ENCODE measurements at regions not wholly inside any gene's neighbourhood (a gene's known extent, or its start where the extent isn't known, plus 50 kb on each side); places are given as distances from the start of the nearest gene placed in this dataset.

GRCh38 chr1:208864366-208864965 is 620.3 kb upstream of the PLXNA2 start:
- Mint-ChIP-seq H3K36me3 (ENCODE audit: low read depth) (no peaks in the 10 kb centered on the region; the same call in 1 of the 2 replicates), H3K9me3 (peaks cover 38% of the 10 kb centered on the region), H3K4me3 (no peak overlapping the region), H3K27me3 (ENCODE audit: insufficient read depth) (no peaks in the 10 kb centered on the region), H3K27ac (no peak overlapping the region), H3K4me1 (ENCODE audit: low read depth) (no peaks in the 10 kb centered on the region)
- DNase-seq, result no peak
- no peak for TF ChIP-seq CTCF (IDR thresholded peaks at IDR 0.05)

GRCh38 chr1:208866386-208866955 is 622.3 kb upstream of the PLXNA2 start:
- DNase-seq, result no peak
- peaks cover 34% of the 10 kb centered on the region for H3K9me3 Mint-ChIP-seq
- H3K4me1 Mint-ChIP-seq (ENCODE audit: low read depth), result no peaks in the 10 kb centered on the region
- H3K36me3 Mint-ChIP-seq (ENCODE audit: low read depth), result no peaks in the 10 kb centered on the region; the same call in 1 of the 2 replicates
- no peak for TF ChIP-seq CTCF (IDR thresholded peaks at IDR 0.05)
- no peak overlapping the region for H3K27ac Mint-ChIP-seq
- H3K27me3 Mint-ChIP-seq (ENCODE audit: insufficient read depth), result no peaks in the 10 kb centered on the region
- H3K4me3 Mint-ChIP-seq, result no peak overlapping the region

- H3K4me1 Mint-ChIP-seq (ENCODE audit: low read depth), result no peaks in the 10 kb centered on the region
- no peaks in the 10 kb centered on the region; the same call in 1 of the 2 replicates for H3K36me3 Mint-ChIP-seq (ENCODE audit: low read depth)
- peaks cover 20% of the 10 kb centered on the region for H3K9me3 Mint-ChIP-seq
- H3K4me3 Mint-ChIP-seq, result no peak overlapping the region
- TF ChIP-seq CTCF (IDR thresholded peaks at IDR 0.05), result no peak
- no peaks in the 10 kb centered on the region for H3K27me3 Mint-ChIP-seq (ENCODE audit: insufficient read depth)
- DNase-seq, result no peak
- H3K27ac Mint-ChIP-seq, result no peak overlapping the region
Observed at GRCh38 chr1:208868554-208868953, 624.4 kb upstream of the PLXNA2 start.

GRCh38 chr1:208874915-208875314 is 630.7 kb upstream of the PLXNA2 start:
- no peak for TF ChIP-seq CTCF (IDR thresholded peaks at IDR 0.05)
- H3K36me3 Mint-ChIP-seq (ENCODE audit: low read depth), result no peaks in the 10 kb centered on the region
- no peak overlapping the region for H3K4me3 Mint-ChIP-seq
- H3K27me3 Mint-ChIP-seq (ENCODE audit: insufficient read depth), result no peaks in the 10 kb centered on the region
- no peaks in the 10 kb centered on the region for H3K4me1 Mint-ChIP-seq (ENCODE audit: low read depth)
- no peak overlapping the region for H3K27ac Mint-ChIP-seq
- no peak for DNase-seq
- peaks cover 25% of the 10 kb centered on the region for H3K9me3 Mint-ChIP-seq

- no peak overlapping the region for H3K27ac Mint-ChIP-seq
- no peak for DNase-seq
- H3K27me3 Mint-ChIP-seq (ENCODE audit: insufficient read depth), result no peaks in the 10 kb centered on the region
- H3K9me3 Mint-ChIP-seq, result peaks cover 27% of the 10 kb centered on the region
- no peaks in the 10 kb centered on the region for H3K4me1 Mint-ChIP-seq (ENCODE audit: low read depth)
- H3K4me3 Mint-ChIP-seq, result no peak overlapping the region
- no peaks in the 10 kb centered on the region for H3K36me3 Mint-ChIP-seq (ENCODE audit: low read depth)
- TF ChIP-seq CTCF (IDR thresholded peaks at IDR 0.05), result no peak
Observed at GRCh38 chr1:208879022-208879421, 634.8 kb upstream of the PLXNA2 start.

All from HFFc6 (cell line).